LoVo (cell line): ENCODE measurements at regions not wholly inside any gene's neighbourhood (a gene's known extent, or its start where the extent isn't known, plus 50 kb on each side); places are given as distances from the start of the nearest gene placed in this dataset.
"Not testable (repeated sequence)": the region's sequence is repeated elsewhere in the genome, so short reads cannot be mapped to it uniquely, and the experiment has no call there.

Experiments
- DNase-seq: peaks from one replicate; pipeline ENCODE4 v3.0.0-alpha.2; 2016; ENCODE audit warnings: low spot score

GRCh38 chr11:79667380-79667779 lies 226.6 kb upstream of the TENM4 start:
- DNase-seq: no peak

- no peak for DNase-seq
These were observed 222.2 kb upstream of the TENM4 start for GRCh38 chr11:79663017-79663416.

- DNase-seq: no peak
These were observed 220.5 kb upstream of the TENM4 start for GRCh38 chr11:79661373-79661772.

- no peak for DNase-seq
These were observed 208.1 kb upstream of the TENM4 start for GRCh38 chr11:79648766-79649520.

GRCh38 chr11:79637219-79637618 lies 196.4 kb upstream of the TENM4 start:
- DNase-seq: no peak

- no peak for DNase-seq
These were observed 194.1 kb upstream of the TENM4 start for GRCh38 chr11:79634905-79635304.

- DNase-seq: no peak
These were observed 186.5 kb upstream of the TENM4 start for GRCh38 chr11:79627281-79627680.

GRCh38 chr11:79626135-79627075 lies 185.6 kb upstream of the TENM4 start:
- no peak for DNase-seq

- no peak for DNase-seq
These were observed 182.5 kb upstream of the TENM4 start for GRCh38 chr11:79623375-79623774.

GRCh38 chr11:79617561-79617960 lies 176.7 kb upstream of the TENM4 start:
- no peak for DNase-seq

- peak; percentile 28 for DNase-seq
These were observed 175.6 kb upstream of the TENM4 start for GRCh38 chr11:79616392-79616851.

GRCh38 chr11:79615425-79615824 lies 174.6 kb upstream of the TENM4 start:
- DNase-seq: no peak

GRCh38 chr11:79610678-79611077 lies 169.8 kb upstream of the TENM4 start:
- no peak for DNase-seq

- DNase-seq: no peak
These were observed 169.3 kb upstream of the TENM4 start for GRCh38 chr11:79610139-79610538.

GRCh38 chr11:79609511-79609910 lies 168.7 kb upstream of the TENM4 start:
- DNase-seq: no peak

GRCh38 chr11:79606461-79606860 lies 165.6 kb upstream of the TENM4 start:
- not testable (repeated sequence) for DNase-seq

GRCh38 chr11:79600711-79601110 lies 159.9 kb upstream of the TENM4 start:
- no peak for DNase-seq

- DNase-seq: no peak
These were observed 154.0 kb upstream of the TENM4 start for GRCh38 chr11:79594834-79595233.

- no peak for DNase-seq
These were observed 152.0 kb upstream of the TENM4 start for GRCh38 chr11:79592824-79593223.

GRCh38 chr11:79592406-79592805 lies 151.6 kb upstream of the TENM4 start:
- no peak for DNase-seq

GRCh38 chr11:79582434-79582833 lies 141.6 kb upstream of the TENM4 start:
- DNase-seq: no peak

- DNase-seq: no peak
These were observed 138.2 kb upstream of the TENM4 start for GRCh38 chr11:79579063-79579462.

GRCh38 chr11:79578116-79578515 lies 137.3 kb upstream of the TENM4 start:
- DNase-seq: no peak
